ENCODE measurements at regions not wholly inside any gene's neighbourhood (a gene's known extent, or its start where the extent isn't known, plus 50 kb on each side); places are given as distances from the start of the nearest gene placed in this dataset.

DNA sequence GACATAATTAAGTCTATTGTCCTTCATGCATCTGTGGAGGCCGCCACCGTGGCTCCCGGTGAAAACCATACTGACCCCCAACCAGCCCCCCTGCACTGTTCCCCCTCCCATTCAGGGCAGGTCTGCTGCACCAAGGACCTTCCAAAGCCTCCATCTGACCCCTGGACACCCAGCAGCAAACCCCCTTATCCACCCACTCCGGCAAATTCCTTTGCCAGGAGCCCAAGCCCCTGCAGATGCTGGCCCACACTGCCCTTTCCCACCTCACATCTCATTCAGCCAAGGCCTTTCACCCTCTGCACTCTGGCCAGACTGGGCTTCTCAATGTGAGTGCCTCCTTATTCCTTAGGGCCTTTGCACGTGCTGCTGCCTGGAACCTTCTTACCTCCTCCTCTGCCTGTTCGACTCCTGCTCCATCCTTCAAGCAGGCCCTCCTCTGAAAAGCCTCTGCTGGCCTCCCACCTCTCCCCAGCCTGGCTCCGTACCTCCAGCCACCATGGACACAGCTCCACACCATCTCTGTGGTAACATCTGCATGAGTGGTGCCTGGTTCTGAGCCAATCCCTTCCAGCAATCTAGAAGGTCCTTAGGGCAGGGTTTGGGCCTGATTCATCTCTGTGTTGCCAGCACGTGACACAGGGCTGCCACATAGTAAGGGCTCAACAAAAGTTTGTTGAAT is 230.7 kb downstream of the BCL11B start:
- no TSS peak for BruUV-seq (replicated peaks)

DNA sequence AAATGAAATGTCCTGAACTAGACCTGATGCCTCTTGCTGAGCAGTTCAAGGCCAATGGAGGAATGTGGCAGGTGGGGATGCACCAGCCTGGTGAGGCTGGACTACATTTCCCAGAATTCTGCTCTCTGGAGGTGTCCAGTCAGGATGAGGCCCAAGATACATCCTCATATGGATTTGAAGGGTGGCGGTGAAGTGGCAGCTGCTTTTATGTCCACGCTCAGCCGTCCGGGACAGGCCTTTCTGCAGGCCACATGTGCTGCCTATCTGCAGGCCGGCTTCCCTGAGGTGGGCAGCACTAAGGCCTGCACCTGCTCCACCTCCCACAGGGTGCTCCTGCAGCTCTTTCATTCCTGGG is 230.2 kb downstream of the BCL11B start:
- dilution Hi-C loops (cut with MboI; ENCODE audit: extremely low pct_ligation_motif_present, low sequenced_read_pairs) (no loop called here), intact Hi-C loops (cut with micrococcal nuclease) (no loop called here)
- H3K4me2 ChIP-seq (ENCODE audit: insufficient read depth, low read length), result no peak overlapping the region
- H3K4me3 ChIP-seq (replicated peaks in 1 of 3; ENCODE audit: insufficient read depth in 1 of 3, low read depth in 1 of 3, low read length in 3 of 3), result no peak overlapping the region
- no peak for TF ChIP-seq EZH2 (IDR thresholded peaks at IDR 0.05; ENCODE audit: borderline replicate concordance, low read depth, low read length, severe bottlenecking)
- CTCF ChIA-PET, result no interaction called here
- H3K27me3 ChIP-seq (ENCODE audit: control insufficient read depth in 2 of 2, insufficient read depth in 2 of 2, low read length in 2 of 2), result no peaks in the 10 kb centered on the region
- POLR2A ChIA-PET, result no interaction called here
- no peaks in the 10 kb centered on the region for H3K79me2 ChIP-seq (ENCODE audit: control insufficient read depth, insufficient read depth, low read length)
- H3K36me3 ChIP-seq (ENCODE audit: control insufficient read depth in 2 of 2, extremely low read depth in 1 of 2, insufficient read depth in 2 of 2, low read length in 2 of 2), result no peaks in the 10 kb centered on the region
- H4K20me1 ChIP-seq (replicated peaks; ENCODE audit: control insufficient read depth, extremely low read depth, insufficient read depth, low read length), result no peaks in the 10 kb centered on the region
- no peak for DNase-seq (ENCODE audit: low read depth, low spot score)
- H3K9me1 ChIP-seq (replicated peaks; ENCODE audit: control insufficient read depth, extremely low read depth, insufficient read depth, low read length), result no peaks in the 10 kb centered on the region
- FAIRE-seq, result no peak
- H3K9me3 ChIP-seq (replicated peaks; ENCODE audit: control insufficient read depth, insufficient read depth, low read length), result peaks cover 6% of the 10 kb centered on the region
- no peak overlapping the region for H3K9ac ChIP-seq (replicated peaks; ENCODE audit: extremely low read depth, insufficient read depth, low read length)
- no peak overlapping the region for H3K27ac ChIP-seq (ENCODE audit: insufficient read depth, low read depth, low read length)
- H2AFZ ChIP-seq (ENCODE audit: low read depth, low read length), result no peak overlapping the region
- BruUV-seq (replicated peaks), result no TSS peak
- H3K4me1 ChIP-seq (ENCODE audit: control insufficient read depth, extremely low read depth, insufficient read depth, low read length), result no peaks in the 10 kb centered on the region

More for the DNA sequence above, 230.7 kb downstream of the BCL11B start:
- Histone ChIP-seq H3K27me3 (ENCODE audit: control insufficient read depth in 2 of 2, insufficient read depth in 2 of 2, low read length in 2 of 2) (no peaks in the 10 kb centered on the region), H4K20me1 (replicated peaks; ENCODE audit: control insufficient read depth, extremely low read depth, insufficient read depth, low read length) (no peaks in the 10 kb centered on the region), H3K27ac (ENCODE audit: insufficient read depth, low read depth, low read length) (no peak overlapping the region), H3K4me1 (ENCODE audit: control insufficient read depth, extremely low read depth, insufficient read depth, low read length) (no peaks in the 10 kb centered on the region), H3K9ac (replicated peaks; ENCODE audit: extremely low read depth, insufficient read depth, low read length) (no peak overlapping the region), H3K9me1 (replicated peaks; ENCODE audit: control insufficient read depth, extremely low read depth, insufficient read depth, low read length) (no peaks in the 10 kb centered on the region), H3K4me3 (replicated peaks in 1 of 3; ENCODE audit: insufficient read depth in 1 of 3, low read depth in 1 of 3, low read length in 3 of 3) (no peak overlapping the region), H3K79me2 (ENCODE audit: control insufficient read depth, insufficient read depth, low read length) (no peaks in the 10 kb centered on the region), H3K9me3 (replicated peaks; ENCODE audit: control insufficient read depth, insufficient read depth, low read length) (peaks cover 6% of the 10 kb centered on the region), H2AFZ (ENCODE audit: low read depth, low read length) (no peak overlapping the region), H3K36me3 (ENCODE audit: control insufficient read depth in 2 of 2, extremely low read depth in 1 of 2, insufficient read depth in 2 of 2, low read length in 2 of 2) (no peaks in the 10 kb centered on the region), H3K4me2 (ENCODE audit: insufficient read depth, low read length) (no peak overlapping the region)
- DNase-seq (ENCODE audit: low read depth, low spot score), result no peak
- intact Hi-C loops (cut with micrococcal nuclease), result no loop called here
- CTCF ChIA-PET, result no interaction called here
- FAIRE-seq, result no peak
- TF ChIP-seq FOS (IDR thresholded peaks at IDR 0.05; ENCODE audit: borderline replicate concordance, insufficient read depth, low read length), result no peak
- TF ChIP-seq MYC (IDR thresholded peaks at IDR 0.05; ENCODE audit: low read depth, low read length), result no peak
- TF ChIP-seq EZH2 (IDR thresholded peaks at IDR 0.05; ENCODE audit: borderline replicate concordance, low read depth, low read length, severe bottlenecking), result no peak
- POLR2A ChIA-PET, result no interaction called here
- dilution Hi-C loops (cut with MboI; ENCODE audit: extremely low pct_ligation_motif_present, low sequenced_read_pairs), result no loop called here
